Muscle layer of colon (tissue), 2 donors: ENCODE measurements at regions not wholly inside any gene's neighbourhood (a gene's known extent, or its start where the extent isn't known, plus 50 kb on each side); places are given as distances from the start of the nearest gene placed in this dataset.

Source experiments
- H3K27ac ChIP-seq: one replicate; pipeline ENCODE4 v1.7.0; 2013; ENCODE audit warnings: low read depth, mild to moderate bottlenecking, low read length, moderate library complexity
- H3K27me3 ChIP-seq, 2 donors: one replicate each; pipeline ENCODE4 v1.7.0; 2013; ENCODE audit warnings: low read length in 2 of 2, mild to moderate bottlenecking in 2 of 2; ENCODE audit not compliant: insufficient read depth in 2 of 2, control insufficient read depth in 1 of 2
- H3K36me3 ChIP-seq: one replicate; pipeline ENCODE4 v1.7.0; 2013; ENCODE audit warnings: mild to moderate bottlenecking, low read length; ENCODE audit not compliant: insufficient read depth
- H3K4me1 ChIP-seq: one replicate; pipeline ENCODE4 v1.7.0; 2013; ENCODE audit warnings: mild to moderate bottlenecking, low read length; ENCODE audit not compliant: insufficient read depth
- H3K4me3 ChIP-seq, 2 donors: one replicate each; pipeline ENCODE4 v1.7.0; 2013; ENCODE audit warnings: low read length in 2 of 2, low read depth in 1 of 2, mild to moderate bottlenecking in 1 of 2, moderate library complexity in 1 of 2
- H3K9ac ChIP-seq: one replicate; pipeline ENCODE4 v1.7.0; 2013; ENCODE audit warnings: low read length
- H3K9me3 ChIP-seq: one replicate; pipeline ENCODE4 v1.7.0; 2013; ENCODE audit warnings: mild to moderate bottlenecking, low read length
- donor health status: abdominal sarcoma.
- donor health status: Adenocarcinoma of cecum.

DNA sequence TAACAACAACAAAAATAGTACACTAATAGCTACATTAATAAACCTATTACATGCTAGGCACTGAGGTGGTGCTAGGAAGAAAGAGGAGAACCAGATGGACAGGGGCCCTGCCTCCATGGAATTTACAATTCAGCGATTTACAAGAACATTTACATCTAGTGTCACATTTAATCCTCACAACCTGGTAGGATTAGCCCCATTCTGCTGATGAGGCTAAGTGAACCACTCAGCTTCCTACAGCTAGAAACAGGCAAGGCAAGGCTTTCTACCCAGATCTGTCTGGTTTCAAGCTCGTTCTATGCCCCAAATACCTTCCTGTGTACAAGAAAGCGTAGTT is 368.4 kb downstream of the BUD13 start:
- H3K9me3 ChIP-seq, result no peaks in the 10 kb centered on the region
- no peaks in the 10 kb centered on the region for H3K36me3 ChIP-seq
- H3K9ac ChIP-seq, result no peak overlapping the region
- H3K4me1 ChIP-seq, result no peaks in the 10 kb centered on the region
- H3K27me3 ChIP-seq, result no peaks in the 10 kb centered on the region
- H3K4me3 ChIP-seq, result no peak overlapping the region
- H3K27ac ChIP-seq, result no peak overlapping the region

DNA sequence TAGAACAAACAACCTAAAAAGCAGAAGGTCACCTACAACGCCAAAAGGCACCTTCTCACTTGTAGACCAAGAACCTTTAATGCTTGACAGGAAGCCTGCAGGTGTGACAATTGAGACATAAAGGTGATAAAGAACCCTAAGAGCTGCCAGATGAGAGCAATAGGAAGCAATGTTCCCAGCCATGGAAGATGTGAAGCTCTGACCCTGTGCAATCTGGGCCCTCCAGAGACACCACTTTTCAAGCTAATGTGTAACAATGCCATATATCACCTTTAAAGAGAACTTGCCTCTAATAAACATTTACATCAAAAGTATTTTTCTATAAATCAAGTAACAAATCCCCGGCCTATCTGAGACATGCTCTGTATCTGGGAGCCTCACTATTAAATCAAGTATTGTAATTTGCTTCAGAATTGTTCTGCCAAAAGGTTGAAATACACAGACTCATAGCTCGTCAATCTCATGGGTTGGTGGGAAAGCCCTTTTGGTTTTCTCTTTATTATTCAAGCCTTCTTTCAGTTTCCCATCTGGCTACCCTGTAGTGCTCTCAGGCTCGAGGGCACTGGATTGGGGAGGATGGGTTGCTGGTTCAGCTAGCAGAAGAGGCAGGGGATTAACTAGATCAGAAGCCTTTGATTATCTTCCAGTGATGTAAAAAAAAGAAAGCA is 368.9 kb downstream of the BUD13 start:
- H3K36me3 ChIP-seq, result no peaks in the 10 kb centered on the region
- H3K9me3 ChIP-seq, result no peaks in the 10 kb centered on the region
- no peak overlapping the region for H3K4me3 ChIP-seq
- no peaks in the 10 kb centered on the region for H3K27me3 ChIP-seq
- no peak overlapping the region for H3K9ac ChIP-seq
- no peak overlapping the region for H3K27ac ChIP-seq
- no peaks in the 10 kb centered on the region for H3K4me1 ChIP-seq

DNA sequence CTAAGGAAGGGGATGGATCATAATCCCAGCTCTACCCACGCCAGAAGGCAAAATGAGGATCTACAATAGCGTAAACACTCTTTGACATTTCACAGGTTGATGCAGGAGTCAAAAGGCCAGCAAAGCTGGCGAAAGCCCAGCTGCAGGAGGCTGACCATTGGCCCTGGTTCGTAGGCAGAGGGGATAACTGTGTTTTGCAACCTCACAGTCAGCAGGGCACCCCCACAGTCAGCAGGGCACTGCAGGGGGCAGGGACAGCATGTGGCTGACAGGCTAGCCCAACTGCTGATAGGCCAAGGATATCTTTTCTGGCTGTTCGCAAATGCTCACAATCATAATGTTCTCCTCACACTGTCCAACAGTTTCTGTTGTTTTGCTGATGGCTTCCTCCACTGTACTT is 372.7 kb downstream of the BUD13 start:
- Histone ChIP-seq H3K9ac (no peak overlapping the region), H3K9me3 (no peaks in the 10 kb centered on the region), H3K27ac (no peak overlapping the region), H3K27me3 (no peaks in the 10 kb centered on the region), H3K4me3 (no peak overlapping the region), H3K36me3 (no peaks in the 10 kb centered on the region), H3K4me1 (peaks cover 17% of the 10 kb centered on the region)

DNA sequence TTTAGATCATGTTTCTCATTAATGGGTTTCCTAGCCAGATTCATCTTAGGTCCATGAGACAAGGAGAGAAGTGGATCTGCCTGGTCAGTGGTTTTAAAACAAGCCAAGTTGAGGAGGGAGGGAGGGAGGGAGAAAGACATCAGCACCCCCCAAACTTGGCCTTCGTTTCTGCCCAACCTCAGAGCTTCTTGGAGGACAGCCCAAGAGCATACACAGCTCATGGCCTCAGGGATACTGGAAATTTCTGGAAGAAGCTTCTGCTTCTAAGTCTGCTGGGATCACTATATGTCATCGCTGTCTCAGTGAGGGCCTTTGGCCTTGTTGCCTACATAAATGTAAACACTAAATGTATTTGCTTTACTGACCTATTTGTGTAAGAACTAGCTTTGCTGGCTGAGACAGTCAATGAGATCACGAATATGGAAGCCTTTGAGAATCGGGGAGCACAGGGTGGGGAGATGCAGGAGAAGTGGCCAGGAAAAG is 375.1 kb downstream of the BUD13 start:
- H3K27me3 ChIP-seq, result no peaks in the 10 kb centered on the region
- no peak overlapping the region for H3K4me3 ChIP-seq
- no peaks in the 10 kb centered on the region for H3K9me3 ChIP-seq
- H3K27ac ChIP-seq, result no peak overlapping the region
- H3K36me3 ChIP-seq, result no peaks in the 10 kb centered on the region
- H3K9ac ChIP-seq, result no peak overlapping the region
- peaks cover 17% of the 10 kb centered on the region for H3K4me1 ChIP-seq

DNA sequence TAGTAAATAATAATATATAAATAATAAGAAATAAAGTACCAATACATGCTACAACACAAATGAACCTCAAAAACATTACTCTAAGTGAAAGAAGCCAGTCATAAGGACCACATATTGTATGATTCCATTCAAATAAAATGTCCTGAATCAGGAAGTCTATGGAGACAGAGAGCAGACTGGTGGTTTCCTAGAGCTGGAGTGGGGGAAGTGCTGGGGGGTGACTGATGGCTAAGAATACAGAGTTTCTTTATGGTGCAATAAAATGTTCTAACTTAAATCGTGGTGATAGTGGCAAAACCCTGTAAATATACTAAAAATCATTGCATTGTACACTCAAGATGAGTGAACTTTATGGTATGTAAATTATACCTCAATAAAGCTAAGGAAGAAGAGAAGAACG is 376.5 kb downstream of the BUD13 start:
- no peaks in the 10 kb centered on the region for H3K36me3 ChIP-seq
- H3K9me3 ChIP-seq, result no peaks in the 10 kb centered on the region
- H3K4me3 ChIP-seq, result no peak overlapping the region
- H3K27me3 ChIP-seq, result no peaks in the 10 kb centered on the region
- no peak overlapping the region for H3K27ac ChIP-seq
- H3K9ac ChIP-seq, result no peak overlapping the region
- H3K4me1 ChIP-seq, result peaks cover 17% of the 10 kb centered on the region

DNA sequence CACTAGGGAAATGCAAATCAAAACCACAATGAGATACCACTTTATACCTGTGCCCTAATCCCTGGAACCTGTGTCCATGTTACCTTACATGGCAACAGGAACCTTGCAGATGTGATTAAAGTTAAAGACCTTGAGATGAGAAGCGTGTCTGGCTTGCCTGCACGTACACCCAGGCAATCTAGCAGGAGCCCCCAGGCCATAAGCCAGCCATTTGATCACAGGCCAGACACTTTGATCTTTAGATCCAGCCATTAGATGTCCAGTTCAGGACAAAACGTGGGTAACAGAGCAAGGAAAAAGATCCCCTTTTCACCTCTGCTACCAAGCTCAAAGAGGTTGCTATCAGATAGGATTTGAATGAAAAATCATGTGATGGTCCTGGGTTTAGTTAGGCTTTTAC is 378.8 kb downstream of the BUD13 start:
- Histone ChIP-seq H3K9ac (no peak overlapping the region), H3K9me3 (no peaks in the 10 kb centered on the region), H3K27me3 (no peaks in the 10 kb centered on the region), H3K4me1 (peaks cover 17% of the 10 kb centered on the region), H3K4me3 (no peak overlapping the region), H3K36me3 (no peaks in the 10 kb centered on the region), H3K27ac (no peak overlapping the region)

DNA sequence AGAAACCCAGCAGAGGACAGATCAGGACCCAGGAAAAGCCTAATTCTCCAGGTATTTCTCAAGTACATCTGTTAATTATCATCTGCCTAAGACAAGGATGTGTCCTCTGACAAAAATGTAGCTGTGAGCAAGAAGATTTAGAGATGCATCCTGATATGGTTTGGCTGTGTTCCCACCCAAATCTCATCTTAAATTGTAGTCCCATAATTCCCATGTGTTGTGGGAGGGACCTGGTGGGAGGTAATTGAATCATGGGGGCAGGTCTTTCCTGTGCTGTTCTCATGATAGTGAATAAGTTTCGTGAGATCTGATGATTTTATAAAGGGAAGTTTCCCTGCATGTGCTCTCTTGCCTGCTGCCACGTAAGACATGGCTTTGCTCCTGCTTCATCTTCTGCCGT is 381.8 kb downstream of the BUD13 start:
- Histone ChIP-seq H3K27ac (no peak overlapping the region), H3K36me3 (no peaks in the 10 kb centered on the region), H3K9ac (no peak overlapping the region), H3K9me3 (no peaks in the 10 kb centered on the region), H3K4me3 (no peak overlapping the region), H3K4me1 (no peaks in the 10 kb centered on the region), H3K27me3 (no peaks in the 10 kb centered on the region)

DNA sequence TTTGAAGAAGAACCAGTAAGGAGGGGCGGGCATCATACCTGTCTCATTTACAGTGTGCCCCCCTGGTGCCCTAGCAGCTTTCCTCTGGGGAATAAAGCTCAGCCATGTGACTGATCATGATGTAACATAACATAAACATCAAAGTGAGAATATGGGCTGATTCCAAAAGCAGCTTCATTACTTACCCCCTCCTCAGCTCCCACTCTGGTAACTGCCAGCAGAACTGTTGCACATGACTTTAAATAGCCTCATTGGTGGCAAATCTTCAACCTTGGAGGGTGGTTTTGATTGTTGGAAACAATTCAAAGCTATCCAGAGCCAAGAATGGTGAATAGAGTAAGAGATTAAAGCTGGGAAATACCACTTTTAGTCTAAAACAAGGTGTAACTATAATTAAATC is 384.6 kb downstream of the BUD13 start:
- H3K4me1 ChIP-seq, result no peaks in the 10 kb centered on the region
- H3K9ac ChIP-seq, result no peak overlapping the region
- H3K27ac ChIP-seq, result no peak overlapping the region
- H3K36me3 ChIP-seq, result no peaks in the 10 kb centered on the region
- H3K4me3 ChIP-seq, result no peak overlapping the region
- H3K9me3 ChIP-seq, result no peaks in the 10 kb centered on the region
- H3K27me3 ChIP-seq, result no peaks in the 10 kb centered on the region

DNA sequence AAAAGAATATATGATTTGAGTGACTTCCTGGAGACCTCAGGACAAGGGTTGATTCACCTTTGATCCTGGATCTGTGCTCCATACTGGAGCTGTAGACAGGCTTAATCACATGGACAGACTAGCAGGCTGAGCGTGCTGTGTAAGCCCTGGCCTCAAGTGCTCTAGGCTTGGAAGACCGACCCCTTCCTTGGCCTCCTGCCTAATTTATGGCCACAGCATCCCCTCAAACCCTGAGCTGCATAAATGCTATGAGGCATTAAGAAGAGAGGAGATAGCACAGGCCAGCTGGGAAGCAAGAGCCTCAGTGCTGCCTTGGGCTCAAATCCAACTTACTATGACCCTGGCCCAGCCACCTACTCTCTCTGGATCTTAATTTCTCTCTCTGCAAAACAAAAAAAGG is 385.1 kb downstream of the BUD13 start:
- Histone ChIP-seq H3K4me1 (no peaks in the 10 kb centered on the region), H3K9me3 (no peaks in the 10 kb centered on the region), H3K27me3 (no peaks in the 10 kb centered on the region), H3K27ac (no peak overlapping the region), H3K36me3 (no peaks in the 10 kb centered on the region), H3K9ac (no peak overlapping the region), H3K4me3 (no peak overlapping the region)

DNA sequence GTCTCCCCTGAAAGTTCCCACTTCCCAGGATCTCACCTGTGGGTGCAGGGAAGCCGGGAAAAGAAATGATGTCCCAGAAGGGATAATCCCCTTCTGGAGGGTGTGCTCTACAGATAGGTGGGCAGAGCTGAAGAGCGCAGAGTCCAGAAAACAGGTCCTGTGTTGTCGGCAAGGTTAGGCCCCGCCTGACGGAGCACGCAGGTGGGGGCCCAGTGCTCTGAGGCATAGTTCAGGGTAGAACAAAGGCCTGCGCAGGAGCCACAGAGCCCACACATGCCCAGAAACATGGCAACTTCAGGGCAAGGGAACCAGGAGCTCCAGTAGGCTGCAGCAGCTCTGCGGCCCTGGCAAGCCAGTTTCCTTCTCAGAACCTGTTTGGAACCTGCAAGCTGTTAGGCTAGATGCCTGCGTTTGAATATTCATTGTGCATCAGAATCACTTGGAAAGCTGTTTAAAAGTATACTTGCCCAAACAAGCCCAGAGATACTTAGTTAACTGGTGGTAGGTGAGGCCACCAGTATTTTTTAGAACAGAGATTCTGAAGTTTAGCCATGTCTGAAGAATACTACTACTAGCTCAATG is 386.6 kb downstream of the BUD13 start:
- Histone ChIP-seq H3K27me3 (no peaks in the 10 kb centered on the region), H3K4me3 (no peak overlapping the region), H3K4me1 (no peaks in the 10 kb centered on the region), H3K9me3 (no peaks in the 10 kb centered on the region), H3K36me3 (no peaks in the 10 kb centered on the region), H3K9ac (no peak overlapping the region), H3K27ac (no peak overlapping the region)

DNA sequence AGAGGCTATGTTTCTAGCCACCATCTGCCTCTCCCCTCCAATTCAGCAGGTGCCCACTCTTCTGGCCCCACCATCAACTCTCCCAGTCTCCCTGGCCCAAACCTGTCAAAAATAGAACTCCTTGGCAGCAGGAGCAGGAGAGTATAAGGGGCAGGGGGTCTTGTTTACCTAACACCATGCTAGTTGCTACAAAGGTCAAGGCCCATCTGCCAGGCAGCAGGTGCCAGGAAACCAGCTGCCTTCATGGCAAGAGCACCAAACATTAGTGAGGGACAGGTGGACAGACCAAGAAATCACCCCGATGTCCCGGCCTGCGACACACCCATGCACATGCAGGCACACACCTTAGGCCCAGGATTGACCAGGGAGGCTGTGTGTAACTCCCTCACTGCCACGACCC is 387.9 kb downstream of the BUD13 start:
- Histone ChIP-seq H3K9me3 (no peaks in the 10 kb centered on the region), H3K27me3 (no peaks in the 10 kb centered on the region)

DNA sequence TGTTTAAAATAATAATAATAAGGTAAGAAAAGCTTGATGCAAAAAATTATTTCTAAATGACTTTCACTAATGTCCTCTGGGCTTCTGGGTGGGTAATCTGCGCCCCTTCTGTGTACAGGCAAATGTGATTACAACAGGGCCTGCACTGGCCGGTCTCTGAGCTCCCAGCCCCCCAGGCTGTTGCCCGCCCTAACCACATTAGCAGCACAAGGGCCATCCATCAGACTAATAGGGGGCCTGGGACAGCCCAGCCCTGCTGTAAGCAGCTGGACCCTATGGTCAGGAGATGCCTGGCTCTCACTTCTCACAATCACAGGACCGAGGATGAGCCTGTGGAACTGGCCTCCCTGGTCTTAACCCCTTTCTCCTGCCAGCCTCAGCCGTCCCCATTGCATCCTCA is 388.4 kb downstream of the BUD13 start:
- H3K27ac ChIP-seq, result no peak overlapping the region
- H3K27me3 ChIP-seq, result no peaks in the 10 kb centered on the region
- H3K9me3 ChIP-seq, result no peaks in the 10 kb centered on the region
- H3K36me3 ChIP-seq, result no peaks in the 10 kb centered on the region
- H3K4me1 ChIP-seq, result no peaks in the 10 kb centered on the region
- no peak overlapping the region for H3K4me3 ChIP-seq
- no peak overlapping the region for H3K9ac ChIP-seq

More for the DNA sequence above, 387.9 kb downstream of the BUD13 start:
- H3K4me3 ChIP-seq, result no peak overlapping the region
- H3K4me1 ChIP-seq, result no peaks in the 10 kb centered on the region
- H3K9ac ChIP-seq, result no peak overlapping the region
- H3K27ac ChIP-seq, result no peak overlapping the region
- no peaks in the 10 kb centered on the region for H3K36me3 ChIP-seq
